B cell (primary cell): ENCODE measurements at regions not wholly inside any gene's neighbourhood (a gene's known extent, or its start where the extent isn't known, plus 50 kb on each side); places are given as distances from the start of the nearest gene placed in this dataset.

ENCODE experiments used
- ATAC-seq: fragments of 200-7000 bp; cut with Tn5 transposase; one replicate; pipeline ENCODE4 v1.10.0; 2021; ENCODE audit warnings: low read depth, mild to moderate bottlenecking, moderate number of reproducible peaks, moderate library complexity
- CTCF ChIA-PET: fragments of 350-600 bp; sonication (Branson Sonifier 250); formaldehyde crosslinking; loops from one replicate; lab custom pipeline; 2021; ENCODE audit warnings: antibody characterized with exemption, inconsistent platforms; lab: Charles Lee
- POLR2A ChIA-PET: fragments of 350-600 bp; sonication (Branson Sonifier 250); formaldehyde crosslinking; loops from one replicate; lab custom pipeline; 2021; ENCODE audit warnings: antibody characterized with exemption; lab: Charles Lee
- DNase-seq: peaks from one replicate; pipeline ENCODE4 v3.0.0; 2013
- H2AFZ ChIP-seq: 2 replicates; pipeline ENCODE4 v1.6.1; 2012; ENCODE audit warnings: mild to moderate bottlenecking, low read depth, low read length; ENCODE audit not compliant: insufficient read depth, poor library complexity, severe bottlenecking
- H3K27ac ChIP-seq, 2 donors: 1 replicate in 1 of 2; 2 replicates in 1 of 2; pipeline ENCODE4 v1.5.1; 2012 to 2013; ENCODE audit warnings: low read length in 2 of 2, mild to moderate bottlenecking in 2 of 2, moderate library complexity in 1 of 2
- H3K27me3 ChIP-seq, 4 experiments: fragments of 200-600 bp in 1 of 4; sonication (generic) in 1 of 4; replicated peaks in 1 of 4; 1 replicate in 2 of 4; 2 replicates in 2 of 4; pipeline versions ENCODE4 v1.6.1 to v1.7.0; 2013 to 2016; ENCODE audit warnings: low read length in 3 of 4, mild to moderate bottlenecking in 2 of 4, mixed read lengths in 1 of 4, moderate library complexity in 1 of 4; ENCODE audit not compliant: insufficient read depth in 4 of 4, control insufficient read depth in 3 of 4; ENCODE audit errors: control extremely low read depth in 1 of 4
- H3K36me3 ChIP-seq, 2 experiments: replicated peaks in 1 of 2; 1 replicate in 1 of 2; 2 replicates in 1 of 2; pipeline versions ENCODE4 v1.6.1 to v1.7.1; 2013; ENCODE audit warnings: low read length in 1 of 2; ENCODE audit not compliant: insufficient read depth in 2 of 2, control insufficient read depth in 1 of 2; ENCODE audit errors: control extremely low read depth in 1 of 2, extremely low read depth in 1 of 2
- H3K4me1 ChIP-seq, 2 donors: fragments of 200-600 bp in 1 of 2; sonication (generic) in 1 of 2; 1 replicate in 1 of 2; 2 replicates in 1 of 2; pipeline versions ENCODE4 v1.5.1 to v1.6.1; 2013 to 2017; ENCODE audit warnings: low read length in 2 of 2; ENCODE audit not compliant: control insufficient read depth in 2 of 2, insufficient read depth in 2 of 2
- H3K4me2 ChIP-seq: replicated peaks from 2 replicates; pipeline ENCODE3; 2012; ENCODE audit warnings: mild to moderate bottlenecking, low read depth, low read length; ENCODE audit not compliant: poor library complexity, severe bottlenecking
- H3K4me3 ChIP-seq, 5 experiments: fragments of 200-600 bp in 1 of 5; sonication (generic) in 1 of 5; 1 replicate in 3 of 5; 2 replicates in 2 of 5; pipeline versions ENCODE4 v1.5.1 to v1.7.0; 2011 to 2016; ENCODE audit warnings: low read length in 4 of 5, mild to moderate bottlenecking in 4 of 5, low read depth in 2 of 5, control low read depth in 1 of 5, moderate library complexity in 1 of 5; ENCODE audit not compliant: insufficient read depth in 1 of 5; ENCODE audit errors: control extremely low read depth in 1 of 5, extremely low read depth in 1 of 5
- H3K79me2 ChIP-seq: fragments of 200-600 bp; sonication (generic); one replicate; pipeline ENCODE4 v1.6.0; 2016; ENCODE audit warnings: low read length; ENCODE audit not compliant: control insufficient read depth, insufficient read depth
- H3K9ac ChIP-seq: fragments of 200-600 bp; sonication (generic); 2 replicates; pipeline ENCODE4 v1.6.1; 2017; ENCODE audit warnings: mild to moderate bottlenecking, low read length, moderate library complexity
- H3K9me3 ChIP-seq, 3 donors: one replicate each; pipeline versions ENCODE4 v1.6.1 to v1.7.1; 2013; ENCODE audit warnings: low read length in 2 of 3; ENCODE audit not compliant: control insufficient read depth in 2 of 3, insufficient read depth in 1 of 3; ENCODE audit errors: control extremely low read depth in 1 of 3
- H4K20me1 ChIP-seq: 2 replicates; pipeline ENCODE4 v1.6.0; 2012; ENCODE audit warnings: mild to moderate bottlenecking, low read length; ENCODE audit not compliant: insufficient read depth, control insufficient read depth, poor library complexity, severe bottlenecking
- H3K27ac Mint-ChIP-seq: one replicate; pipeline ENCODE4 v1.8.0; 2021; ENCODE audit warnings: mixed read lengths
- H3K27me3 Mint-ChIP-seq: one replicate; pipeline ENCODE4 v1.8.0; 2021; ENCODE audit warnings: mixed read lengths
- H3K4me1 Mint-ChIP-seq: one replicate; pipeline ENCODE4 v1.8.0; 2021; ENCODE audit warnings: mixed read lengths
- H3K4me3 Mint-ChIP-seq: one replicate; pipeline ENCODE4 v1.8.0; 2021; ENCODE audit warnings: mixed read lengths
- H3K9me3 Mint-ChIP-seq: one replicate; pipeline ENCODE4 v1.8.0; 2022; ENCODE audit warnings: mixed read lengths; ENCODE audit not compliant: insufficient read depth
- EZH2 ChIP-seq: IDR thresholded peaks from 2 replicates; pipeline ENCODE4 v1.6.1; 2012; ENCODE audit warnings: borderline replicate concordance, low read depth, mild to moderate bottlenecking, moderate library complexity, low read length; ENCODE audit not compliant: insufficient read depth, poor library complexity, severe bottlenecking
- WGBS: methylation state at CpG from one replicate; pipeline ENCODE4 v1.1.5; 2013; ENCODE audit warnings: missing lambda C conversion rate; ENCODE audit not compliant: insufficient coverage; 5-methylcytosine and 5-hydroxymethylcytosine counted together
- intact Hi-C: fragments of 100-400 bp; cut with micrococcal nuclease; formaldehyde crosslinking; loops from one replicate; pipeline ENCODE4 v1.10.0; 2022
- TF ChIP-seq, protein P1 (sequence below): fragments of 200-600 bp; IDR thresholded peaks from one replicate; pipeline ENCODE4 v1.8.0; 2022; ENCODE audit warnings: antibody characterized with exemption, mild to moderate bottlenecking

DNA sequence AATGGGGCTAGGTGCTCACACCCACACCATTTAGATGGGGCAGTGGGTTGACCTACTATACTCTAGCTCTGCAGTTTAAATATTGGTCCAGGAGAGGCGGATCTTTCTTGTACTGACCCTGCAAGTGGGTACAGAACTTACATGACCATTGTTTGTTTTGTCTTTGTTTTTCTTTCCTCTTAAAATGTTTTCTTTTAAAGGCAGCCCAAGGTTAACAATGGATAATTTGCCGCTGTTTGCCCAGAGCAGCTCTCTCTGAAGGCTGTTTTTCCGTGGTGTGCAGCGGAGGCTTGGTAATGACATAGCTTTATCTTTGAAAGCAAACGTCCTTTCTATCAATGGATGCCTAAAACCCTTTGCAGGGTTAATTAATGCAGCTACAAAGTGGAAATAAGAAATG, 133.3 kb upstream of the MEX3C start:
- no peaks in the 10 kb centered on the region for H3K9me3 ChIP-seq
- no peaks in the 10 kb centered on the region for H3K36me3 ChIP-seq
- ChIA-PET POLR2A (no interaction called here), CTCF (interaction anchor here (1.1 kb wide), 1 partner anchor 53 kb away, joined by 3 read pairs; no protein-coding TSS in a partner anchor)
- no peak for DNase-seq
- Mint-ChIP-seq H3K27me3 (peaks cover 11% of the 10 kb centered on the region), H3K4me3 (no peak overlapping the region), H3K9me3 (no peaks in the 10 kb centered on the region), H3K4me1 (no peaks in the 10 kb centered on the region), H3K27ac (no peak overlapping the region)
- no peak overlapping the region for H2AFZ ChIP-seq
- H3K27ac ChIP-seq, result no peak overlapping the region
- H3K4me3 ChIP-seq, result no peak overlapping the region
- WGBS, result no CpG with 5 or more reads among the region's 5 CpGs
- no peak overlapping the region for H3K4me2 ChIP-seq
- no peak overlapping the region for H3K9ac ChIP-seq
- no peaks in the 10 kb centered on the region for H3K4me1 ChIP-seq
- no peak for TF ChIP-seq EZH2
- TF ChIP-seq, protein P1, sequence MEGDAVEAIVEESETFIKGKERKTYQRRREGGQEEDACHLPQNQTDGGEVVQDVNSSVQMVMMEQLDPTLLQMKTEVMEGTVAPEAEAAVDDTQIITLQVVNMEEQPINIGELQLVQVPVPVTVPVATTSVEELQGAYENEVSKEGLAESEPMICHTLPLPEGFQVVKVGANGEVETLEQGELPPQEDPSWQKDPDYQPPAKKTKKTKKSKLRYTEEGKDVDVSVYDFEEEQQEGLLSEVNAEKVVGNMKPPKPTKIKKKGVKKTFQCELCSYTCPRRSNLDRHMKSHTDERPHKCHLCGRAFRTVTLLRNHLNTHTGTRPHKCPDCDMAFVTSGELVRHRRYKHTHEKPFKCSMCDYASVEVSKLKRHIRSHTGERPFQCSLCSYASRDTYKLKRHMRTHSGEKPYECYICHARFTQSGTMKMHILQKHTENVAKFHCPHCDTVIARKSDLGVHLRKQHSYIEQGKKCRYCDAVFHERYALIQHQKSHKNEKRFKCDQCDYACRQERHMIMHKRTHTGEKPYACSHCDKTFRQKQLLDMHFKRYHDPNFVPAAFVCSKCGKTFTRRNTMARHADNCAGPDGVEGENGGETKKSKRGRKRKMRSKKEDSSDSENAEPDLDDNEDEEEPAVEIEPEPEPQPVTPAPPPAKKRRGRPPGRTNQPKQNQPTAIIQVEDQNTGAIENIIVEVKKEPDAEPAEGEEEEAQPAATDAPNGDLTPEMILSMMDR, result no peak
- H3K79me2 ChIP-seq, result no peaks in the 10 kb centered on the region
- intact Hi-C loops, result no loop called here
- H3K27me3 ChIP-seq, result no peaks in the 10 kb centered on the region
- H4K20me1 ChIP-seq, result no peaks in the 10 kb centered on the region
- ATAC-seq, result no peak

DNA sequence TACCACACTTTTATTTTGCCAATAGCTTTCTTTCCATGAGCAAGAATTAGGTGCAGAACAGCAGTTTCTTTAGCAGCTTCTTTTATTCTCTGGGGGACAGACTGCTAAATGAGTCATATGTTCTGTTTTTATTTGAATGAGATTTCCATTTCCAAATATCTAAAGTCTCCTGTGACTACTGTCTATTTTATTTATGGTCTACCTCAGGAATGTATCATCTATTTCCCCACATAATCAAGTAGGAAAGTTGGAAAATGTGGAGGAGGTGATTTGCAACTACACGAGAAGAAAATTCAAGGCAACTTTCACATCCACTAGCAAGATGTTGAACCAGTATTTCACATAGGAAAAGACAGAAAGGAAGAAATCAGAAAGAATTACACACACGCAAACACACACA, 139.9 kb upstream of the MEX3C start:
- Mint-ChIP-seq H3K4me1 (no peaks in the 10 kb centered on the region), H3K27me3 (peaks cover 27% of the 10 kb centered on the region), H3K27ac (no peak overlapping the region), H3K9me3 (no peaks in the 10 kb centered on the region), H3K4me3 (no peak overlapping the region)
- CTCF ChIA-PET, result no interaction called here
- no peaks in the 10 kb centered on the region for H3K79me2 ChIP-seq
- no peaks in the 10 kb centered on the region for H4K20me1 ChIP-seq
- H3K9ac ChIP-seq, result no peak overlapping the region
- H2AFZ ChIP-seq, result no peak overlapping the region
- no peaks in the 10 kb centered on the region for H3K9me3 ChIP-seq
- intact Hi-C loops, result no loop called here
- H3K27me3 ChIP-seq, result peaks cover 0 to 16% (median 2%) of the 10 kb centered on the region in 4 experiments
- POLR2A ChIA-PET, result no interaction called here
- no peaks in the 10 kb centered on the region for H3K4me1 ChIP-seq
- TF ChIP-seq, protein P1, result no peak
- TF ChIP-seq EZH2, result no peak
- H3K27ac ChIP-seq, result no peak overlapping the region
- ATAC-seq (no peak), DNase-seq (no peak)
- no peaks in the 10 kb centered on the region for H3K36me3 ChIP-seq
- H3K4me3 ChIP-seq, result no peak overlapping the region
- no peak overlapping the region for H3K4me2 ChIP-seq
- no CpG with 5 or more reads among the region's 2 CpGs for WGBS
